ENCODE measurements at regions not wholly inside any gene's neighbourhood (a gene's known extent, or its start where the extent isn't known, plus 50 kb on each side); places are given as distances from the start of the nearest gene placed in this dataset.
"Not testable (repeated sequence)": the region's sequence is repeated elsewhere in the genome, so short reads cannot be mapped to it uniquely, and the experiment has no call there.

DNA sequence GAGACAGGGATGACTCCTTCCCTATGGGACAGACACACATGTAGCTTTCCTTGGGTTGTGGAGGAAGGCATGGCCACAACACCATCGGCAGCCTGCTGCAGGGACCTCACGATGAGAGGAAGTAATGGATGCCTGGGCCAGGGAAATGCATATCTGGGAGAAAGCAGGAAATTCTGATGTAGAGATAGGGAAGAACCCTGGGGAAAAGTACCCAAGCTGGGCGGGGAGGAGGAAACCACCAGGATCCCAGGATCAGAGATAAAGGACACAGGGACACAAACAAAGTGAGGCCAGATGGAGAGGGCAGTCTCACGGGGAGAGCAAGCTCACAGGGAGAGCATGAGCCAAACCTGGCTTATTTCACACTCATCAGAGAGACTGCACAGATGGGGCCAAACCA lies 294.7 kb upstream of the TEKT4 start:
- DNase-seq, result not testable (repeated sequence)

DNA sequence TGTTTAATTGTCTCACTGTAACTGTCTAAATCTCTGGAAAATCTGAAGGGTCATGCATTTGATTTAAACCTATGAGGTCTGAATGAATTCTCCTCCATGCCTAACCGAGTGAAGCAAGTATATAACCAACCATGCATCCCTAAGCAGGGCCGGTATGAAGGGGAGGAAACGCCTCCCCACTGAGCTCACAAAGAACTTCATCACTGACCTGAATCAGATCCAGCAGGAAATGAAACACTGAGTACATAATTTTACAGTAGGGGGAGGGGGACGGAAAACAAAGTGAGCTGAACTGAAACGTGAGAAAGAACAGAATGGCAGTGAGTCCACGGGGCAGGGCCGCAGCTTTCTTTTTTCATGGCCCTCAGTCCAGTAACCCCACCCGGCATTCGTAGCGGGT lies 294.1 kb upstream of the TEKT4 start:
- DNase-seq, result not testable (repeated sequence)

DNA sequence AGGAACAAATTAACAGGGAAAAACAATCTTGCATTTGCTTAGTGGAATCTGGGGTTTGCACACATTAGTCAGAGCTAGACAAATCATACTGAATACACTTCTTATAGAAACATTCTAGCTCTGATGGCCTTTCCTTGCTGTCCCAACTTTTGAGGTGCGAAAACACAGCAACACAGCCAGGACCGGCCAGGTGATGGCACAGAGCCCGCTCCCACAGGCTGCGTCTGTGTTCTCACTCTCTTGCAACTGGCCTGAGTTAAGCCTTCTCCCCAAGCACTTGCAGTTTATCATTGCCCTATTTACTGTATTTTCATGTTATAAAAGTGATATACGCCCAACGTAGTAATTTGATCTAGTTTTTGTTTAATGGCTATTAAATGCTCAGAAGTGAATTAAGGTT lies 292.0 kb upstream of the TEKT4 start:
- not testable (repeated sequence) for DNase-seq

DNA sequence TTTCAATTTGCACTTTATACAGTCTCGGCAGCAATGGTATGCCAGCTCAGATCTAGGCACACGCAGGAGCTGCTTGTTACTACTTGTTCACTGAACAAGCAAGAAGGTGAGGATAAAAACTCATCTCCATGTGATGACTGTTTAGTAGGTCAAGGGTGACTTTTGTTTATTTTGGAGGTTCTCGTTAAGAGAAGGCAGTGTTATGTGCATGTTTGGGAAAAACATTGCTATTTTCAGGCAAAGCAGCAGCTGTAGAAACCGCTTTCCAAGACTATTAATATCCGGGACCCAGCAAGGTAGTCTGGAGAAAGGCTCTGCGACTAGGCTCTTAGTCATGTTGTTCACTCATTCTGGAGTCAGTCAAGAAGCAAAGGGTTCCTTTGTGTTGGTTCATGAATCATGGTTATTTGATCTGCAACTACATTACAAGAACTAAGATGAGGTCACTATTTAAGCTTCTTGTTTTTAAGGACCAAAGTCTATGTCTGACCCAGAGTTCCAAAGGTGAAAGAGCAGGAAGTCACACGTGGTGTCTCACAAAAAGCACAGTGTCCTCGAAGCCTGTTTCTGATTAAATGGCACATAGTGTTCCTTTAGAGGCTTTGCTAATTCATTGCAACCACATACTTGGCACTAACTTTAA lies 288.0 kb upstream of the TEKT4 start:
- not testable (repeated sequence) for DNase-seq

DNA sequence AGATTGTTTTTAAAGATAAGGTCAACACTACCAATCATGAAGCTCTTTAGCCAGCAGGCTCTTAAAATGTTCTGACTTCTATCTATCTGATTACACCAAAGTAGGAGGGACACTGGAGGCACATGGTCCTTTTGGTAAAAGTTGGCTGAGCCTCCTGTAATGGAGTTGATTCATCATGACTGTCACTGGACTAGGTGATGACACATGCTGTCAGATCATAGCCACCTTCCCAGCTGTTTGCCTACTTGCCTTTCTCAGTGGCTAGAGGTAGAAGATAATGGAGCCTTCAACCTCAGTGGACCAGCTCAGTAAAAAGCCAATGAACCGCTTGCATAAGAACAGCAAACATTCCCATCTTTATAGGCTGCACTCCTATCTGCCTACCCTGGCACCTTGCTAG lies 286.7 kb upstream of the TEKT4 start:
- DNase-seq, result not testable (repeated sequence)

DNA sequence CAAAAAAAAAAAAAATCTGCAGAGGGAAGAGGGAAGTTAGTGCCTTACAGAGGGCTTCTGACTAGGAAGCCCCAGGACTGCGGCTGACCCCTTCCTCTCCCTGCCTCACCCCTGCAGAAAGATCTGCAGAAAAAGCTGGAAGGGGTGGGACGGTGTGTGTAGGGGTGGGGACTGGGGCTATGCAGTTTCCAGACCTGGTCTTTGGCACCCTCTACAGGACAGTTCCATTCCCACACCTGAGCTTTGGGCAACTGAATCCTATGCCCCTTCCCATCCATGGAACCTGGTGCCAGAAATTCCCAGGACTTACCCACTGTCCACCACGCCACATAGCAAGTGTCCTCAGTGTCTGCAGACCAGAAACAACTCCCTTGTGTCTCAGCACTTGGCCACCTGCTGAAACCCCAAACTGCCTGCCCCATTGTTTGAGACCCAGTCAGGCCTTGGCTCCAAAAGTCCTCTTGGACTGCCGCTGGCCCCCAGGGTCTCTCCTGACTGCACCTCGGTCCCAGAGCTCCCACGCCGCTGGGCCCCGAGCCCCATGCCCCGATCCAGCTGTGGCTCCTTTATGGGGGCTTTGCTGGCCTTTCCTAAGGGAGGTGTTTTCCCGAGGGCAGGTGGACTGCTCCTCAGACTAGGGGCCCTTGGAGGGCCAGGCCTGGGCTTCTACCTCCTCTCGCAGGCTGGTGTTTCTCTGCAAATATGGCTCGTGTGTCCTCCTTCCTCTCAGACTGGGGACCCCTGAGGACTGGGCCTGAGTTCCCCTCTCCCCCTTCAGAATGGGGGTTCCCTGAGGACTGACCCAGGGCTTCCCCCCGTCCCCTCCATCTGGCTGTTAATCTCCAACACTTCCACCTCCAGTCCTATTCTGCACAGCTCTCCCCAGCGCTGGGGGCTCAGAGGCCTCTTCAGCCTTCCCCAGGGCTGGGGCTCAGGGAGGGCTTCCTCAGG lies 284.9 kb upstream of the TEKT4 start:
- DNase-seq, result peak; percentile 33

DNA sequence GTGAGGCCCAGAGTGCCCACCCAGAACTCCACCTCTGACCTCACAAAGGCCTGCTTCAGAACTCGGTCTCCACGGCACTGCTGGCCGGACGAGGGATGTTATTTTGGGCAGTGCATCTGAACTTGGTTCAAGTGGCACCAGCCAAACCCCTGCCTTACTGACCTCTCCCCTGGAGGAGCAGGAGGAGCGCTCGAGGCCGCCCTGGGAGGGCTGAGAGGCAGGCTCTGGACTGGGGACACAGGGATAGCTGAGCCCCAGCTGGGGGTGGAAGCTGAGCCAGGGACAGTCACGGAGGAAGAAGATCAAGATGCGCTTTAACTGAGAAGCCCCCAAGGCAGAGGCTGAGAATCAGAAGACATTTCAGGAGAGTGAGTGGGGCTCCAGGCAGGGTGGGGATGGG lies 284.2 kb upstream of the TEKT4 start:
- DNase-seq, result not testable (repeated sequence)

DNA sequence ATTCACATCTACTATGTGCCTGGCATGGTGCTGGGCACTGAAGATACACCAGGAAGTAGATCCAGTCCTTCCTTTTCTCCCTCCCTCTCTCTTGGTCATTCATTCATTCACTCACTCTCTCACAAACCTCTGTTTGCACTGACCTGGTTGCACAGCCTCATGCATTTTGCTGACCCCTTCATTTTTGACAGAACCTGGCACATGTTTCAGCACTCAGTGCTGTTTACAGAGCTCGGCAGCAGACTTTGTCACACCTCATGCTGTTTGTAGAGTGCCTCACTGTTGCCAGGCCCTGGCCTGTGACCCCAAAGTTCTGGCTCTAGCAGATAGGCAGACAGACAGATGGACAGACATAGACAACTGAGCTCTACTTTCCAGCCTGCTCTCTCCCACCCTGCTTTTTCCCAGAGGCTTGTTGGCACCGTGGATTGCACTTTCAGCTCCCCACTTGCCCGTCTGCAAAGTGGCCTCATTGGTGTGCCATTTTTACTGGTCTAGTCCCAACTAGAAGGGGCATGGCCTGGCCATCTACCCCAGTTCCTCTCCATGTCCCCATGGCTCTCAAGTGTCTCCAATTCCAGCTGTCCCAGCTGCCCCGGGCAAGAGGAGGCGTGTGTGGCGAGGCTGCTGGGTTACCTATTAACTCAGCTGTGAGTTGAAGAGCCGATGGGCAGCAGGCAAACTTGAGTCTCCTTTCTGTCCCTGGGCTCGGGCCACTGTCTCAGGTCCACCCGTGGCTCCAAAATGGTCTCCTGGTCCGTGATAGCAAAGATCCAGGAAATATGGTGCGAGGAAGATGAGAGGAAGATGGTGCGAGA lies 277.0 kb upstream of the TEKT4 start:
- DNase-seq, result not testable (repeated sequence)

DNA sequence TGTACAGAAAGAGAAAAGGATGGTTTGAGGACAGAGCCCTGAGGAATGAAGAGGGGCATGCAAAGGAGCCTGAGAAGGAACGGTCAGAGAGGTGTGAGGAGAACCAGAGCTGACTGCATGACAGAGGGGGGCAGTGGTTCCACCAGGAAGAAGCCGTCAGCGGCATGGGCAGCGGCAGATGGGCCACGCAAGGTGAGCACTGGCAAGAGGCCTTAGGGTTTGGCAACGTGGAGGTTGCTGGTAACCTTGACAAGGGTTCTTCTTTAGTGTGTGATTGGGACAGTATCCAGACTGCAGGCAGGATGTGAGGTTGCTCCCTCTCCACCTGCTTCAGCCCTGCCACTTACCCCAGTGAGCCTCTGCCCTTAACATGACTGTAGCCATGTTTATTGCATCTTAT lies 275.3 kb upstream of the TEKT4 start:
- DNase-seq, result not testable (repeated sequence)

DNA sequence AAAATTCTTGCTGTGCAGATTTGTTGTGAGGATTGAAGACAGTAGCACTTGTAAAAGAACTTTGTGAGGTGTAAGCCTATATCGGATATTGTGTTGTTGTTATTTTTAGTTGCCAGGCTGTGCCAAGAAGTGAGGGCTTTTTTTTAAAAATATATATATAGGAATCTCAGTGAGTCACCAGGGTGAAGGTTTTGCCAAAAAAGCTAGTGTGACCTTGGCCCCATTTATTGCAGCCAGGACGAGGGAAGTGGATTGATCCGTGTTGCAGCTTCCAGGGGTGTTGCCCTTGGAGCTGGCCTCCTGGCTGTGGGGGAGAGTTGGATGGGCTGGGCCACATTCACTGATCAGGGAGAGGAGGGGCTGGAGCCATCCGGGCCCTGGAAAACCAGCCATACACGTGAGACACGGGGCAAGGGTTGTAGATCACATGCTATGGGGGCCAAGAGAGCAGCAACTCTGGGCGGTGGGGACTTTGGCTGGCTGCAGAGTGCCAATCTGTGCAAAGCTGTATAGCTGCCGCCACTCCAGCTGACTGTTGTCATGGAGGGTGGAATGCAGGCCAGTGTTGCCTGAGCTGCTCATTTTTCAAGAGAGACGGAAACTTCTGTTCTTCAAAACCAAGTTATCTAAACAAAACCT lies 273.0 kb upstream of the TEKT4 start:
- DNase-seq, result not testable (repeated sequence)

DNA sequence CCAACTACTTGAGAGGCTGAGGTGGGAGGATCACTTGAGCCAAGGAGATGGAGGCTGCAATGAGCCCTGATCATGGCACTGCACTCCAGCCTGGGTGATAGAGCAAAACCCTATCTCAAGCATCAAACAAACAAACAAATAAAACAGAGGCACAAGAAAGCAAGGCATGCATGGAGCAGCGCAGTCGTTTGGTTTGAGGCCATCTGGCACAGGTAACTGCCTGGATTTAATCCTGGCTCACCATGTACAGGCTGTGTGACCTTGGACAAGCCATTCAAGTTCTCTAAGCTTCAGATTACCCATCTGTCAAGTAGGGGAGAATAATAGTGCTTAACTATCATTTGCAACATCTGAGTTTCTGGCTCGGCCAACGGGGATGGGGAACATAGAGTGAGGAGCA lies 270.3 kb upstream of the TEKT4 start:
- not testable (repeated sequence) for DNase-seq

DNA sequence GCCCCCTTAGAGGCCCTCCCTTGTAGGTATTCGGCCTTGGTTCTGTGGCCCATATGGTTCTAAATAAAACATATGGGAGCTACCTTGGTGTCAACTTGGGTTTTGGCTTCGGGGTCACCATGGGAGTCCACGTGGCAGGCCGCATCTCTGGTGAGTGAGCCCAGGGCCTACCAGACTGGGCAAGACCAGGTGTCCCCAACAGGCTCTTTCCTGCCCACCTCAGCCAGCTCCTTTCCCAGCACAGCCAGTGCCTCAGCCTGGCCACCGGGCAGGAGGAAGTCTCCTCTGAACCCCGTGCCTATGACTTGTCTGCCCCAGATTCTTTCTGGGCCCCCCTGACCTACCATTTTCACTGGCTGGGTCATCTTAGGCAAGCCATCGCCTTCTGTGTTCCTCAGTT lies 268.8 kb upstream of the TEKT4 start:
- no peak for DNase-seq

DNA sequence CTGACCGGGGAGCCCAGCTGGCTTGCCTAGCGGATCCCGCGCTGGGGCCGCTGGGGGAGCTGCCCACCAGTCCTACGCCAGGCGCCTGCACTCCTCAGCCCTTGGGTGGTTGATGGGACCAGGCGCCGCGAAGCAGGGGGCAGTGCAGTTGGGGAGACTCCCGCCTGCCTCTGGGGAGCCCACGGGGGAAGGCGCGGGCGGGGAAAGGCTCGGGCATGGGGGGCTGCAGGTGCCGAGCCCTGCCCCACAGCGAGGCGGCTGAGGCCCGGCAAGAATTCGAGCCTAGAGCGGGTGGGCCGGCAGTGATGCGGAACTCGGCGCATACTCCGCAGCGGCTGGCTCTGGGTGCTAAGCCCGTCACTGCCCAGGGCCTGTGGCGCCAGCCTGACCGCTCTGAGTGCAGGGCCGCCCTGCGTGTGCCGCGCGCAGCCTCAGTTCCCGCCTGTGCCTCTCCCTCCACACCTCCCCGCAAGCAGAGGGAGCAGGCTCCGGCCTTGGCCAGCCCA lies 249.1 kb upstream of the TEKT4 start:
- no peak for DNase-seq

DNA sequence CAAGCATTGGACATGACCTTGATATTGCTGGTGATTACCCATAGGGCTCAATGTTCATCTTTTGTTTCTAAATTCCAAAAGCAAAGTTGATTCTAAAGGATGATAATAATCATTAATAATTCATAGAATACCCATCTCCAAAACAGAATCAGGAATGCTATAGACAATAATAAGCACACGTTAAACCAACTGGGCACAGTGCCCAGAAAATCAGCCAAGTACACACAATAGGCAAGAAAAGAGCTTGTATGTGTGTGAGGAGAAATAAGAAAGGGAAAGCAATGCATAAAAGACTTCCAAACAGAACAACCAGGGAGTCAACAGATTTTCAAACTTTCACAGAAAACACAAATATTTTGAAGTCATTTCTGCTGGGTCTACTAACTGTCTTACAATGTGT lies 242.3 kb upstream of the TEKT4 start:
- DNase-seq, result not testable (repeated sequence)

DNA sequence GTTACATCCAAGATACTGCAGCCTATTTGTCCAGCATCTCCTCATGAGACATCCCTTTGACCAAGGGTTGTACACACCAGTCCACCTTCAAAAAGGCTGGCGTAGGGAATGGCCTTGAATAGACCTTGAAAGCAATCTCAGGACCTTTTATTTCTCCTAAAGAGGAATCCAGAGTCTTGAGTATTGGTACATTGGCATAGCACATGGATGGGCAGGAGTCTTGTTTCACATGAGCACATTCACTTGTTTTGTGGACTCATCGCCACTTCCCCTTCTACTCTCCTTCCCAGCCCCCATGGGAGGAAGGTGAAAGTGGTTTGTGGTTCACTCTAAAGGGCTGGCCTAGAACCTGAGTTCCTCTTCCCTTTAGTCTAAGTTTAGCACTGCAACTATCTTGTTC lies 229.8 kb upstream of the TEKT4 start:
- not testable (repeated sequence) for DNase-seq

DNA sequence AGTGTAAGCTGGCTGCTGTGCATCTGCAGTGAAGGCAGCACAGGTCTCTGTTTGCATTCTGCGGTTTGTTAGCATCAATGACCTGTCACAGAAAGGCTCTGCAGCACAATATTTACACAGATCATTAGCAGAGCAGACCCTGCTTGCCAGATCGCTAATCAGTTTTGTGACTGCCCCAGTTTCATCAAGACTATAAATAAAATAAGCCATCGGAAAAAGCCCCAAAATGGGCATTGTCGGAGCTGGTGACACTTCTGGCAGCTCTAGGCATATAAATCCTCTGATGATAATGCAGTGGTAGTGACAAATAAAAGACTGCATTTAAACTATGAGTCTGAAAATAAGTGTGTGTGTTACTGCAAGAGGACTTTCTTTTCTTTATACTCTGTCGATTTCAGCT lies 219.1 kb upstream of the TEKT4 start:
- not testable (repeated sequence) for DNase-seq

DNA sequence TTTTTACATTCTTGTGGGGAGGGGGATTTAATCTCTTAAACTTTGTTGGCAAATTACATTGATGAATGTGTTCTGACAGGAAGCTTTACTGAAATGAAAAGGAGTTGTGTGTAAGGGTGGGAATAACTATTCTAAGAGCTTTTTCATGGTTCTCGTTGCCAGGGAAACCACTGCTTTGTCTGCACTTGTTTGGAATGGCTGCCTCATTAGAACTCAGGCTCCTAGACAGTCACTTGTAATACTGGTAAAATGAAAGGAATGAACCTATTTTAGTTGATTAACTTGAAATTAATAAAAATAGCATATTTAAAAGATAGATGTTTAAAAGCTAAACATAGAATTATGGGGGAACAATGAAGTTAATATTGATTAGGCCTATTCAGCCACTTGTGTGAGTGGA lies 201.4 kb upstream of the TEKT4 start:
- DNase-seq, result not testable (repeated sequence)

DNA sequence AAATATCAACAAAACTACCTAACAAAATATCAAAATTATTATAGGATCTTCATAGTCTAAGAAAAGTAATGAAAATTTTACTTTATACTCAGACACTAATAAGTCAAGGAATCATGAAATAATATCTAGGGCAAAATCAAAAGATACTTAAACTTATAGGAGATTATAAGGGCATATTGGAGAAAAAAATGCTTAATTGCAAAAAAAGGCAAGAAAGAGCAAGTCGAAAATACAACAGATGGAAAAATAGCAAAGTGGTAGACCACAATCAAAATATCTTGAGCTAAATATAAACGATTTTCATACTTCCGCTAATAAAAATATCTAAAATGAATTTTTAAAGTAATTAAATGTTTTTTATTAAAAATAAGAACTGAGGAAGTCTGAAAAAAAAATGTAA lies 177.0 kb upstream of the TEKT4 start:
- DNase-seq, result not testable (repeated sequence)

DNA sequence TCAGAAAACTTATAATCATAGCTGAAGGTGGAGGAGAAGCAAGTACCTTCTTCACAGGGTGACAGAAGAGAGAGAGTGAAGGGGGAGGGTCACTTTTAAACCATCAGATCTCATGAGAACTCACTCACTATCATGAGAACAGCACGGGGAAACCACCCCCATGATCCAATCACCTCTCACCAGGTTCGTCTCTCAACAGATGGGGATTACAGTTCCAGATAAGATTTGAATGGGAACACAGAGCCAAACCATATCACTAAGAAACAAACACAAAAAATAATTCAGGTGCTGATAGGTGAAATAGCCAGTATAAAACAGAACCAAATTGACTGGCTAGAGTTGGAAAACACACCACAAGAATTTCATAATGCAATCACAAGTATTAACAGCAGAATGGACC lies 162.2 kb upstream of the TEKT4 start:
- not testable (repeated sequence) for DNase-seq

DNA sequence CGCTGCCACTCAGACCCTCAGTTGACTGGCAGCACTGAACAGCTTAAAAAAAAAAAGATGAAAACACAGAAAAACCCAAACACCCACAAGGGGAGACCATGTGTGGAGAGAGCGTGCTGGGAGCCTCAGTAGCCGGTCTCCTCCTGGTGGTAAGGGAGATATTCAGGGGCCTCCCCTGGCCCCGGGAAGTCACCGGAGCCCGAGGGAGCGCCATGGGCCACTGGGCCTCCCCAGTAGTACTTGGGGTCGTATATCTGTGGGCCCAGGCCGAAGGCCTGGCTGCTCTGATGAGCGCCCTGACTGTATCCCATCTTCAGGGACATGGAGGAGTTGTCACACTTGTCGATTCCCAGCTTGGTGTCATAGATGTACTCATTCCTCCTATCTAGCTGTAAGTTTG lies 145.7 kb upstream of the TEKT4 start:
- no peak for DNase-seq

DNA sequence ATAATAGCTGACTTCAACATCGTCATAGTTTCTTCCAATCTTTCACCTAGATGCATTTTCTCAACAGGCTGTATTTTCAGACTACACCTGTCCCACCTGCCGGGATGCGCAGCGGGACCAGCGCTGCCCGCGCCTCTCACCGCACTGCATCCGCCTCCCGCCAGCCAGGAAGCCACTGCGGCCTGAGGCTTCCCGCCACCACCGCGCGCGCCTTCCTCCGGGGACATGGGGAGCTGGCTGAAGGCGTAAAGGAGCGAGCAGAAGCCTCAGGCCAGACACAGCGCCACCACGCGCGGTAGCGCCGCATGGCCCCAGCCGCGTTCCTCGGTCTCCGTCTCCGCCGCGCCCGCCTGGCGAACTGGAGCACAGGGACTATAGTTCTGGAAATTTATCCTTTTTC lies 135.7 kb upstream of the TEKT4 start:
- not testable (repeated sequence) for DNase-seq

DNA sequence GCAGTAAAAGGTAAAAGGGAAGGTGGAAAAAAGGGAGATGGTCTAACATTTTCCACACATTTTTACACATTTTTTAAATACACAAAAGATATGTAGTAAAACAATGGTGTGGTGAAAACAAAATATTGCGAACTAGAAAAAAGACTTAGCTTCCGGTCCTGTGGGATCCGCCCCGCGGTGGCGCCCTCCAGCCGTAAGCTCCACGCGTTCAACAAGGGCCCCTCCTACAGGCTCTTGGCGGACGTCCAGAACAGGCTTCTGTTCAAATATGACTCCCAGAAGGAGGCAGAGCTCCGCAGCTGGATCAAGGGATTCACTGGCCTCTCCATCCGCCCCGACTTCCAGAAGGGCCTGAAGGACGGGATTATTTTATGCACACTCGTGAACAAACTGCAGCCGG lies 134.1 kb upstream of the TEKT4 start:
- not testable (repeated sequence) for DNase-seq

All from stimulated activated CD4-positive, alpha-beta T cell treated with anti-CD3 and anti-CD28 coated beads, Interleukin-15, amount 100 ng/mL, for 24 hours (primary cell).